ENCODE measurements at regions not wholly inside any gene's neighbourhood (a gene's known extent, or its start where the extent isn't known, plus 50 kb on each side); places are given as distances from the start of the nearest gene placed in this dataset.

GRCh38 chr7:56256108-56256507 is 139.9 kb upstream of the NUPR2 start:
- intact Hi-C loops (cut with micrococcal nuclease) = no loop called here
- Mint-ChIP-seq H3K4me3 (no peak overlapping the region), H3K27ac (no peak overlapping the region), H3K4me1 (ENCODE audit: low read depth) (no peaks in the 10 kb centered on the region), H3K27me3 (no peaks in the 10 kb centered on the region), H3K9me3 (peaks cover 11% of the 10 kb centered on the region), H3K36me3 (ENCODE audit: low read depth) (no peaks in the 10 kb centered on the region)
- no peak for DNase-seq
- ChIA-PET CTCF (no interaction called here), POLR2A (no interaction called here)
- ATAC-seq = no peak
- no peak for TF ChIP-seq CTCF (IDR thresholded peaks at IDR 0.05)

GRCh38 chr7:56250135-56250534 is 133.9 kb upstream of the NUPR2 start:
- H3K27me3 Mint-ChIP-seq = no peaks in the 10 kb centered on the region
- no peak overlapping the region for H3K27ac Mint-ChIP-seq
- intact Hi-C loops (cut with micrococcal nuclease) = no loop called here
- no peak for TF ChIP-seq CTCF (IDR thresholded peaks at IDR 0.05)
- no peaks in the 10 kb centered on the region for H3K4me1 Mint-ChIP-seq (ENCODE audit: low read depth)
- no peak overlapping the region for H3K4me3 Mint-ChIP-seq
- H3K9me3 Mint-ChIP-seq = peaks cover 5% of the 10 kb centered on the region
- ATAC-seq = no peak
- POLR2A ChIA-PET = no interaction called here
- DNase-seq = no peak
- H3K36me3 Mint-ChIP-seq (ENCODE audit: low read depth) = no peaks in the 10 kb centered on the region
- CTCF ChIA-PET = no interaction called here

GRCh38 chr7:56229631-56230030 is 113.4 kb upstream of the NUPR2 start:
- H3K4me1 Mint-ChIP-seq (ENCODE audit: low read depth) = no peaks in the 10 kb centered on the region
- no peaks in the 10 kb centered on the region for H3K36me3 Mint-ChIP-seq (ENCODE audit: low read depth)
- H3K27ac Mint-ChIP-seq = no peak overlapping the region
- CTCF ChIA-PET = no interaction called here
- POLR2A ChIA-PET = no interaction called here
- no peaks in the 10 kb centered on the region for H3K9me3 Mint-ChIP-seq
- H3K4me3 Mint-ChIP-seq = no peak overlapping the region
- no peak for TF ChIP-seq CTCF (IDR thresholded peaks at IDR 0.05)
- intact Hi-C loops (cut with micrococcal nuclease) = no loop called here
- H3K27me3 Mint-ChIP-seq = peaks cover 3% of the 10 kb centered on the region
- DNase-seq (no peak), ATAC-seq (no peak)

GRCh38 chr7:56222866-56223265 is 106.6 kb upstream of the NUPR2 start:
- TF ChIP-seq CTCF (IDR thresholded peaks at IDR 0.05) = no peak
- ATAC-seq = no peak
- DNase-seq = no peak
- peaks cover 4% of the 10 kb centered on the region for H3K9me3 Mint-ChIP-seq
- no peak overlapping the region for H3K27ac Mint-ChIP-seq
- H3K36me3 Mint-ChIP-seq (ENCODE audit: low read depth) = no peaks in the 10 kb centered on the region
- ChIA-PET POLR2A (no interaction called here), CTCF (no interaction called here)
- no peaks in the 10 kb centered on the region for H3K4me1 Mint-ChIP-seq (ENCODE audit: low read depth)
- no peak overlapping the region for H3K4me3 Mint-ChIP-seq
- no peaks in the 10 kb centered on the region for H3K27me3 Mint-ChIP-seq
- intact Hi-C loops (cut with micrococcal nuclease) = no loop called here

- CTCF ChIA-PET = no interaction called here
- POLR2A ChIA-PET = no interaction called here
- H3K36me3 Mint-ChIP-seq (ENCODE audit: low read depth) = peaks cover 3% of the 10 kb centered on the region
- intact Hi-C loops (cut with micrococcal nuclease) = no loop called here
- H3K4me3 Mint-ChIP-seq = no peak overlapping the region
- peaks cover 11% of the 10 kb centered on the region for H3K9me3 Mint-ChIP-seq
- H3K27ac Mint-ChIP-seq = no peak overlapping the region
- no peak for ATAC-seq
- no peaks in the 10 kb centered on the region for H3K4me1 Mint-ChIP-seq (ENCODE audit: low read depth)
- TF ChIP-seq CTCF (IDR thresholded peaks at IDR 0.05) = no peak
- no peak for DNase-seq
- no peaks in the 10 kb centered on the region for H3K27me3 Mint-ChIP-seq
These were observed 102.8 kb upstream of the NUPR2 start for GRCh38 chr7:56219017-56219416.

Measured in activated CD8-positive, alpha-beta T cell treated with anti-CD3 and anti-CD28 coated beads for 36 hours (primary cell).